H9 (cell line): ENCODE measurements at regions not wholly inside any gene's neighbourhood (a gene's known extent, or its start where the extent isn't known, plus 50 kb on each side); places are given as distances from the start of the nearest gene placed in this dataset.

Source experiments
- DNase-seq: peaks from one replicate; pipeline ENCODE4 v3.0.0-alpha.2; 2017
- H2AFZ ChIP-seq: one replicate; pipeline ENCODE4 v1.6.1; 2013; ENCODE audit warnings: mild to moderate bottlenecking, low read length, control low read depth, moderate library complexity
- H2AK5ac ChIP-seq: 2 replicates; pipeline ENCODE4 v1.6.1; 2013; ENCODE audit warnings: low read length, control low read depth, mixed read lengths; ENCODE audit not compliant: insufficient read length
- H2BK120ac ChIP-seq: one replicate; pipeline ENCODE4 v1.6.1; 2013; ENCODE audit warnings: low read depth, mild to moderate bottlenecking, low read length, control low read depth, inconsistent platforms; ENCODE audit not compliant: poor library complexity, severe bottlenecking
- H2BK12ac ChIP-seq: 2 replicates; pipeline ENCODE4 v1.6.1; 2013; ENCODE audit warnings: low read length, control low read depth, mixed read lengths, low read depth; ENCODE audit not compliant: insufficient read length
- H2BK15ac ChIP-seq: 2 replicates; pipeline ENCODE4 v1.6.1; 2013; ENCODE audit warnings: low read depth, low read length, control low read depth
- H2BK20ac ChIP-seq: one replicate; pipeline ENCODE4 v1.6.1; 2013; ENCODE audit warnings: low read depth, mild to moderate bottlenecking, low read length, control low read depth, inconsistent platforms; ENCODE audit not compliant: poor library complexity, severe bottlenecking
- H2BK5ac ChIP-seq: 2 replicates; pipeline ENCODE4 v1.6.1; 2013; ENCODE audit warnings: low read length, control low read depth, mixed read lengths; ENCODE audit not compliant: insufficient read length
- H3K14ac ChIP-seq: 2 replicates; pipeline ENCODE4 v1.6.1; 2013; ENCODE audit warnings: low read length, control low read depth; ENCODE audit not compliant: insufficient read depth
- H3K18ac ChIP-seq: 2 replicates; pipeline ENCODE4 v1.6.1; 2013; ENCODE audit warnings: low read depth, mild to moderate bottlenecking, mixed read lengths, low read length, control low read depth; ENCODE audit not compliant: insufficient read length
- H3K23ac ChIP-seq: 2 replicates; pipeline ENCODE4 v1.6.1; 2013; ENCODE audit warnings: low read length, control low read depth, mixed read lengths, low read depth; ENCODE audit not compliant: insufficient read length
- H3K23me2 ChIP-seq: 2 replicates; pipeline ENCODE4 v1.6.1; 2013; ENCODE audit warnings: low read depth, mild to moderate bottlenecking, mixed read lengths, low read length, control low read depth; ENCODE audit not compliant: insufficient read length, poor library complexity, severe bottlenecking
- H3K27ac ChIP-seq: 2 replicates; pipeline ENCODE4 v1.5.1; 2013; ENCODE audit warnings: low read length, control low read depth, mixed read lengths, low read depth; ENCODE audit not compliant: insufficient read length
- H3K27me3 ChIP-seq: 2 replicates; pipeline ENCODE4 v1.6.1; 2013; ENCODE audit warnings: low read length, control low read depth, inconsistent platforms; ENCODE audit not compliant: insufficient read depth
- H3K4ac ChIP-seq: 2 replicates; pipeline ENCODE4 v1.6.1; 2013; ENCODE audit warnings: low read depth, mild to moderate bottlenecking, control low read depth, inconsistent platforms, low read length, moderate library complexity
- H3K4me1 ChIP-seq: 2 replicates; pipeline ENCODE4 v1.6.1; 2013; ENCODE audit warnings: low read length, control low read depth, inconsistent platforms; ENCODE audit not compliant: insufficient read depth
- H3K4me2 ChIP-seq: 2 replicates; pipeline ENCODE4 v1.6.1; 2013; ENCODE audit warnings: low read length, control low read depth, mixed read lengths; ENCODE audit not compliant: insufficient read length, insufficient read depth
- H3K56ac ChIP-seq: 2 replicates; pipeline ENCODE4 v1.6.1; 2013; ENCODE audit warnings: low read depth, mild to moderate bottlenecking, mixed read lengths, low read length, control low read depth; ENCODE audit not compliant: insufficient read length
- H3K79me1 ChIP-seq: 2 replicates; pipeline ENCODE4 v1.6.1; 2013; ENCODE audit warnings: low read depth, mild to moderate bottlenecking, moderate library complexity, low read length, control low read depth, inconsistent platforms; ENCODE audit not compliant: insufficient read depth, poor library complexity, severe bottlenecking
- H3K79me2 ChIP-seq: 2 replicates; pipeline ENCODE4 v1.6.1; 2013; ENCODE audit warnings: low read length, control low read depth, inconsistent platforms; ENCODE audit not compliant: insufficient read depth
- H3K9ac ChIP-seq: 2 replicates; pipeline ENCODE4 v1.6.1; 2013; ENCODE audit warnings: low read length, control low read depth, mixed read lengths; ENCODE audit not compliant: insufficient read length; ENCODE audit errors: extremely low read depth
- H3K9me3 ChIP-seq: one replicate; pipeline ENCODE4 v1.6.1; 2013; ENCODE audit warnings: low read depth, low read length, inconsistent platforms; ENCODE audit not compliant: control insufficient read depth
- H3T11ph ChIP-seq: one replicate; pipeline ENCODE4 v1.6.1; 2013; ENCODE audit warnings: mild to moderate bottlenecking, low read length, control low read depth, inconsistent platforms
- H4K20me1 ChIP-seq: one replicate; pipeline ENCODE4 v1.6.1; 2013; ENCODE audit not compliant: control insufficient read depth, insufficient read length, insufficient read depth
- H4K5ac ChIP-seq: 2 replicates; pipeline ENCODE4 v1.6.1; 2013; ENCODE audit warnings: low read depth, mild to moderate bottlenecking, mixed read lengths, low read length, control low read depth; ENCODE audit not compliant: insufficient read length
- H4K8ac ChIP-seq: replicated peaks from 2 replicates; pipeline ENCODE4 v1.6.1; 2013; ENCODE audit warnings: low read length, control low read depth, mixed read lengths, low read depth; ENCODE audit not compliant: insufficient read length
- H4K91ac ChIP-seq: 2 replicates; pipeline ENCODE4 v1.6.1; 2013; ENCODE audit warnings: low read depth, mild to moderate bottlenecking, moderate library complexity, mixed read lengths, low read length, control low read depth; ENCODE audit not compliant: insufficient read length
- H3K27ac Mint-ChIP-seq, 3 experiments: 2 replicates in 2 of 3; 3 replicates in 1 of 3; pipeline ENCODE4 v1.8.0; 2020 to 2021; ENCODE audit warnings: mixed read lengths in 3 of 3, mild to moderate bottlenecking in 1 of 3, moderate library complexity in 1 of 3
- H3K27me3 Mint-ChIP-seq: 2 replicates; pipeline ENCODE4 v1.8.0; 2021; ENCODE audit warnings: low read depth, mild to moderate bottlenecking, moderate library complexity, mixed read lengths
- H3K36me3 Mint-ChIP-seq, 3 experiments: 2 replicates in 2 of 3; 3 replicates in 1 of 3; pipeline ENCODE4 v1.8.0; 2020 to 2021; ENCODE audit warnings: low read depth in 3 of 3, mixed read lengths in 3 of 3; ENCODE audit not compliant: insufficient read depth in 1 of 3
- H3K4me1 Mint-ChIP-seq, 2 experiments: 2 replicates each; pipeline ENCODE4 v1.8.0; 2020; ENCODE audit warnings: mixed read lengths in 2 of 2
- H3K4me3 Mint-ChIP-seq, 2 experiments: 2 replicates in 1 of 2; 3 replicates in 1 of 2; pipeline ENCODE4 v1.8.0; 2020 to 2021; ENCODE audit warnings: mild to moderate bottlenecking in 2 of 2, mixed read lengths in 2 of 2, moderate library complexity in 1 of 2
- H3K9me3 Mint-ChIP-seq, 2 experiments: 2 replicates in 1 of 2; 3 replicates in 1 of 2; pipeline ENCODE4 v1.8.0; 2020; ENCODE audit warnings: mild to moderate bottlenecking in 2 of 2, mixed read lengths in 2 of 2, moderate library complexity in 1 of 2
- WGBS: extraction: QIAGEN DNeasy Blood & Tissue Kit; methylation state at CpG from one replicate; pipeline ENCODE4 v1.1.7; 2013; ENCODE audit warnings: missing lambda C conversion rate, low lambda C conversion rate, mixed read lengths; ENCODE audit not compliant: insufficient read length; ENCODE audit errors: extremely low coverage; 5-methylcytosine and 5-hydroxymethylcytosine counted together
- TF ChIP-seq, protein P1 (sequence below): fragments of 200-600 bp; sonication (generic); conservative IDR thresholded peaks from 3 replicates; pipeline ENCODE4 v1.8.0; 2021; ENCODE audit warnings: antibody characterized with exemption, mild to moderate bottlenecking

DNA sequence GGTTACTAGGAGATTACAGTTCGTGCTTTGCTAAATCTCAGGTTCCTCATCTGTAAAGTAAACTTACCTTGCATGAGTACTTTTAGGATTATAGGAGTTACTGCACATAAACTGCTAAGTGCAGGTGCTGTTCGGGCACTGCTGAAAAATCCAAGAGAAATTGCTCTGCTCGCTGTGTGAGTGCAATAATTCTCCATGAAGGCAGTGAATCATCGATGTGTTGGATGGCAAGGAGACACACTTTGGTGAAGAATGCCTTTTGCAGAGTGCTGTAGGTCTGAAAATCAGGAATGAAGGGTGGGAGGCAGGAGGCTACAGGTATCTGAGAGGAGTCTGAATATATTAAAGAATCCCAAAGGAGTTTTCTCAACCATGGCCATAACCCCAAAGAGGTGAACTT lies 113.0 kb downstream of the CHIC2 start:
- Mint-ChIP-seq H3K9me3 (no peaks in the 10 kb centered on the region), H3K4me3 (no peak overlapping the region), H3K4me1 (0 out of 4 replicates have a peak, but pooled peaks cover 0 to 4% of the 10 kb centered on the region in 2 experiments), H3K27ac (no peak overlapping the region), H3K27me3 (peaks cover 8% of the 10 kb centered on the region), H3K36me3 (no peaks in the 10 kb centered on the region)
- H3K79me1 ChIP-seq, result no peaks in the 10 kb centered on the region
- no peak overlapping the region for H3K56ac ChIP-seq
- H2BK120ac ChIP-seq, result no peak overlapping the region
- DNase-seq, result no peak
- H3K18ac ChIP-seq, result no peak overlapping the region
- H3K14ac ChIP-seq, result no peak overlapping the region
- H4K8ac ChIP-seq, result no peak overlapping the region
- no peaks in the 10 kb centered on the region for H3K23me2 ChIP-seq
- no peak overlapping the region for H4K91ac ChIP-seq
- WGBS, result no CpG with 5 or more reads among the region's 4 CpGs
- no peak overlapping the region for H3K23ac ChIP-seq
- no peaks in the 10 kb centered on the region for H3K9me3 ChIP-seq
- no peak overlapping the region for H4K5ac ChIP-seq
- no peak overlapping the region for H2BK12ac ChIP-seq
- no peak overlapping the region for H3T11ph ChIP-seq
- H3K4ac ChIP-seq, result no peak overlapping the region
- no peak overlapping the region for H3K27ac ChIP-seq
- H4K20me1 ChIP-seq, result no peaks in the 10 kb centered on the region
- no peak overlapping the region for H2BK5ac ChIP-seq
- no peaks in the 10 kb centered on the region for H3K27me3 ChIP-seq
- no peak overlapping the region for H2AFZ ChIP-seq
- no peaks in the 10 kb centered on the region for H3K4me1 ChIP-seq
- H3K79me2 ChIP-seq, result no peaks in the 10 kb centered on the region
- TF ChIP-seq, protein P1, sequence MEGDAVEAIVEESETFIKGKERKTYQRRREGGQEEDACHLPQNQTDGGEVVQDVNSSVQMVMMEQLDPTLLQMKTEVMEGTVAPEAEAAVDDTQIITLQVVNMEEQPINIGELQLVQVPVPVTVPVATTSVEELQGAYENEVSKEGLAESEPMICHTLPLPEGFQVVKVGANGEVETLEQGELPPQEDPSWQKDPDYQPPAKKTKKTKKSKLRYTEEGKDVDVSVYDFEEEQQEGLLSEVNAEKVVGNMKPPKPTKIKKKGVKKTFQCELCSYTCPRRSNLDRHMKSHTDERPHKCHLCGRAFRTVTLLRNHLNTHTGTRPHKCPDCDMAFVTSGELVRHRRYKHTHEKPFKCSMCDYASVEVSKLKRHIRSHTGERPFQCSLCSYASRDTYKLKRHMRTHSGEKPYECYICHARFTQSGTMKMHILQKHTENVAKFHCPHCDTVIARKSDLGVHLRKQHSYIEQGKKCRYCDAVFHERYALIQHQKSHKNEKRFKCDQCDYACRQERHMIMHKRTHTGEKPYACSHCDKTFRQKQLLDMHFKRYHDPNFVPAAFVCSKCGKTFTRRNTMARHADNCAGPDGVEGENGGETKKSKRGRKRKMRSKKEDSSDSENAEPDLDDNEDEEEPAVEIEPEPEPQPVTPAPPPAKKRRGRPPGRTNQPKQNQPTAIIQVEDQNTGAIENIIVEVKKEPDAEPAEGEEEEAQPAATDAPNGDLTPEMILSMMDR, result no peak
- H3K9ac ChIP-seq, result no peak overlapping the region
- no peak overlapping the region for H2BK20ac ChIP-seq
- H3K4me2 ChIP-seq, result no peak overlapping the region
- H2AK5ac ChIP-seq, result no peak overlapping the region
- no peak overlapping the region for H2BK15ac ChIP-seq
